H1 (cell line): ENCODE measurements at regions not wholly inside any gene's neighbourhood (a gene's known extent, or its start where the extent isn't known, plus 50 kb on each side); places are given as distances from the start of the nearest gene placed in this dataset.

ENCODE experiments used
- CTCF ChIA-PET: fragments of 300-600 bp; sonication (Branson Sonifier 250); formaldehyde crosslinking; loops from one replicate; lab custom pipeline; 2021; ENCODE audit not compliant: partially characterized antibody; lab: Charles Lee
- POLR2A ChIA-PET: fragments of 300-600 bp; sonication (Branson Sonifier 250); formaldehyde crosslinking; loops from one replicate; lab custom pipeline; 2021; ENCODE audit warnings: inconsistent platforms; ENCODE audit not compliant: partially characterized antibody; lab: Charles Lee
- DNase-seq, 2 experiments: peaks; one replicate each; pipeline versions ENCODE4 v3.0.0 to v3.0.0-alpha.2; 2010 to 2022; ENCODE audit warnings: low spot score in 2 of 2, low read depth in 1 of 2, mixed read lengths in 1 of 2
- FAIRE-seq: peaks from 2 replicates; lab custom pipeline; 2011; peaks lifted over from hg19 to GRCh38; lab: Jason Lieb, UNC
- H2AFZ ChIP-seq: 2 replicates; pipeline ENCODE4 v1.8.1; 2012; ENCODE audit warnings: low read length, inconsistent platforms
- H2AK5ac ChIP-seq: 2 replicates; pipeline ENCODE4 v1.6.1; 2013; ENCODE audit warnings: low read depth, low read length
- H2BK120ac ChIP-seq: replicated peaks from 2 replicates; pipeline ENCODE3; 2013; ENCODE audit warnings: low read depth, low read length, inconsistent platforms
- H2BK12ac ChIP-seq: 2 replicates; pipeline ENCODE4 v1.6.1; 2013; ENCODE audit warnings: low read depth, low read length
- H2BK15ac ChIP-seq: 2 replicates; pipeline ENCODE4 v1.6.1; 2013; ENCODE audit warnings: low read length
- H2BK20ac ChIP-seq: 2 replicates; pipeline ENCODE4 v1.6.1; 2013; ENCODE audit warnings: low read length
- H2BK5ac ChIP-seq: 2 replicates; pipeline ENCODE4 v1.6.1; 2013; ENCODE audit warnings: low read depth, low read length
- H3K14ac ChIP-seq: 2 replicates; pipeline ENCODE4 v1.6.1; 2013; ENCODE audit warnings: inconsistent platforms; ENCODE audit not compliant: insufficient read length
- H3K18ac ChIP-seq: 2 replicates; pipeline ENCODE4 v1.6.1; 2013; ENCODE audit warnings: low read length; ENCODE audit errors: extremely low read depth
- H3K23ac ChIP-seq: 2 replicates; pipeline ENCODE4 v1.6.1; 2013; ENCODE audit warnings: inconsistent platforms; ENCODE audit not compliant: insufficient read length
- H3K23me2 ChIP-seq: 2 replicates; pipeline ENCODE4 v1.6.1; 2013; ENCODE audit warnings: low read depth, low read length
- H3K27ac ChIP-seq: 2 replicates; pipeline ENCODE4 v1.6.1; 2011; ENCODE audit warnings: low read depth, low read length, inconsistent platforms
- H3K27me3 ChIP-seq, 4 experiments: replicated peaks in 1 of 4; 1 replicate in 1 of 4; 2 replicates in 3 of 4; pipeline versions ENCODE4 v1.6.1 to v1.8.1; 2011 to 2013; ENCODE audit warnings: low read length in 3 of 4, mild to moderate bottlenecking in 3 of 4, inconsistent platforms in 2 of 4, mixed read lengths in 2 of 4, moderate library complexity in 1 of 4; ENCODE audit not compliant: control insufficient read depth in 3 of 4, insufficient read depth in 3 of 4; ENCODE audit errors: extremely low read depth in 1 of 4
- H3K36me3 ChIP-seq, 4 experiments: 2 replicates each; pipeline versions ENCODE4 v1.6.1 to v1.8.1; 2011 to 2013; ENCODE audit warnings: mild to moderate bottlenecking in 4 of 4, low read length in 3 of 4, moderate library complexity in 2 of 4, control low read depth in 1 of 4, inconsistent platforms in 1 of 4; ENCODE audit not compliant: insufficient read depth in 4 of 4, control insufficient read depth in 2 of 4
- H3K4ac ChIP-seq: replicated peaks from 2 replicates; pipeline ENCODE3; 2013; ENCODE audit warnings: low read length, low read depth, mixed read lengths, inconsistent platforms; ENCODE audit not compliant: insufficient read length
- H3K4me1 ChIP-seq, 4 experiments: replicated peaks in 1 of 4; 1 replicate in 1 of 4; 2 replicates in 3 of 4; pipeline versions ENCODE4 v1.6.1 to v1.8.1; 2011 to 2013; ENCODE audit warnings: low read length in 3 of 4, inconsistent platforms in 2 of 4, mixed read lengths in 1 of 4; ENCODE audit not compliant: insufficient read depth in 4 of 4, control insufficient read depth in 3 of 4
- H3K4me2 ChIP-seq, 2 experiments: 2 replicates each; pipeline versions ENCODE4 v1.6.1 to v1.8.1; 2011 to 2013; ENCODE audit warnings: low read depth in 2 of 2, low read length in 2 of 2, control low read depth in 1 of 2, inconsistent platforms in 1 of 2, mild to moderate bottlenecking in 1 of 2; ENCODE audit not compliant: insufficient read depth in 1 of 2
- H3K4me3 ChIP-seq, 4 experiments: fragments of 200-600, 300-600 bp in 1 of 4; sonication (generic), shearing (Covaris generic), sonication (Bioruptor Twin) in 1 of 4; 2 replicates each; pipeline versions ENCODE4 v1.5.1 to v1.8.1; 2011 to 2016; ENCODE audit warnings: low read length in 4 of 4, low read depth in 3 of 4, control low read depth in 2 of 4, inconsistent platforms in 2 of 4, mild to moderate bottlenecking in 2 of 4, mixed read lengths in 1 of 4, moderate library complexity in 1 of 4; ENCODE audit not compliant: insufficient read depth in 2 of 4; ENCODE audit errors: extremely low read depth in 1 of 4
- H3K56ac ChIP-seq: replicated peaks from 2 replicates; pipeline ENCODE3; 2013; ENCODE audit warnings: low read depth, mild to moderate bottlenecking, mixed read lengths, low read length, inconsistent platforms; ENCODE audit not compliant: insufficient read length
- H3K79me1 ChIP-seq: 2 replicates; pipeline ENCODE4 v1.6.1; 2013; ENCODE audit warnings: low read depth, low read length, control low read depth
- H3K79me2 ChIP-seq, 2 experiments: 2 replicates each; pipeline versions ENCODE4 v1.6.1 to v1.8.1; 2012 to 2013; ENCODE audit warnings: low read length in 2 of 2, mild to moderate bottlenecking in 2 of 2, inconsistent platforms in 1 of 2; ENCODE audit not compliant: insufficient read depth in 2 of 2, control insufficient read depth in 1 of 2
- H3K9ac ChIP-seq, 4 experiments: replicated peaks in 1 of 4; 1 replicate in 1 of 4; 2 replicates in 3 of 4; pipeline versions ENCODE4 v1.6.1 to v1.8.1; 2011 to 2013; ENCODE audit warnings: low read depth in 3 of 4, low read length in 3 of 4, control low read depth in 2 of 4, mild to moderate bottlenecking in 2 of 4, moderate library complexity in 2 of 4, inconsistent platforms in 1 of 4; ENCODE audit errors: extremely low read depth in 1 of 4
- H3K9me3 ChIP-seq, 2 experiments: 2 replicates each; pipeline versions ENCODE4 v1.6.1 to v1.8.1; 2012 to 2013; ENCODE audit warnings: mild to moderate bottlenecking in 2 of 2, moderate library complexity in 2 of 2, control low read depth in 1 of 2, inconsistent platforms in 1 of 2, low read depth in 1 of 2, low read length in 1 of 2, mixed read lengths in 1 of 2; ENCODE audit not compliant: insufficient read depth in 2 of 2
- H4K20me1 ChIP-seq, 2 experiments: replicated peaks in 1 of 2; 2 replicates each; pipeline versions ENCODE3 to v1.8.1; 2011 to 2013; ENCODE audit warnings: inconsistent platforms in 2 of 2, low read length in 2 of 2, mild to moderate bottlenecking in 1 of 2; ENCODE audit not compliant: insufficient read depth in 2 of 2, control insufficient read depth in 1 of 2
- H4K5ac ChIP-seq: 2 replicates; pipeline ENCODE4 v1.6.1; 2013; ENCODE audit warnings: low read length, low read depth, mixed read lengths, inconsistent platforms; ENCODE audit not compliant: insufficient read length
- H4K8ac ChIP-seq: 2 replicates; pipeline ENCODE4 v1.8.0; 2013; ENCODE audit warnings: mild to moderate bottlenecking, moderate library complexity, low read length, inconsistent platforms; ENCODE audit not compliant: insufficient read depth; ENCODE audit errors: extremely low read depth
- H4K91ac ChIP-seq: replicated peaks from 2 replicates; pipeline ENCODE3; 2013; ENCODE audit warnings: low read length, mixed read lengths, inconsistent platforms; ENCODE audit not compliant: insufficient read length
- E2F6 ChIP-seq: IDR thresholded peaks from 2 replicates; pipeline ENCODE4 v1.6.1; 2012; ENCODE audit warnings: inconsistent platforms
- HDAC2 ChIP-seq, 2 experiments: fragments of 300-600 bp in 1 of 2; sonication (generic) in 1 of 2; IDR thresholded peaks; 2 replicates each; pipeline ENCODE4 v1.6.1; 2011 to 2012; ENCODE audit warnings: low read depth in 2 of 2, low read length in 2 of 2, mild to moderate bottlenecking in 2 of 2, moderate library complexity in 2 of 2, borderline replicate concordance in 1 of 2, inconsistent platforms in 1 of 2
- YY1 ChIP-seq: IDR thresholded peaks from 2 replicates; pipeline ENCODE4 v1.6.1; 2011; ENCODE audit warnings: low read depth, mild to moderate bottlenecking, low read length
- WGBS, 2 experiments: shearing (Covaris generic) in 1 of 2; methylation state at CpG; one replicate each; pipeline versions ENCODE4 v1.1.6 to v1.1.7; 2013 to 2015; ENCODE audit warnings: low lambda C conversion rate in 2 of 2, mixed read lengths in 2 of 2, inconsistent platforms in 1 of 2, low coverage in 1 of 2, missing lambda C conversion rate in 1 of 2; ENCODE audit not compliant: insufficient replicate concordance in 2 of 2, insufficient coverage in 1 of 2, insufficient read length in 1 of 2; ENCODE audit errors: extremely low coverage in 1 of 2, missing lambda C conversion rate in 1 of 2; 5-methylcytosine and 5-hydroxymethylcytosine counted together

- Histone ChIP-seq H3K18ac (no peak overlapping the region), H3K4me2 (no peak overlapping the region), H3K36me3 (no peaks in the 10 kb centered on the region), H3K27ac (no peak overlapping the region), H3K79me2 (no peaks in the 10 kb centered on the region), H4K5ac (no peak overlapping the region), H3K27me3 (no peaks in the 10 kb centered on the region), H2BK5ac (no peak overlapping the region), H2AK5ac (no peak overlapping the region), H3K14ac (no peak overlapping the region), H4K91ac (no peak overlapping the region), H3K4me1 (no peaks in the 10 kb centered on the region), H3K79me1 (no peaks in the 10 kb centered on the region), H3K4ac (no peak overlapping the region), H4K20me1 (no peaks in the 10 kb centered on the region), H3K9ac (no peak overlapping the region), H4K8ac (no peak overlapping the region), H2BK15ac (no peak overlapping the region), H3K4me3 (no peak overlapping the region), H3K23ac (no peak overlapping the region), H2AFZ (no peak overlapping the region), H3K9me3 (no peaks in the 10 kb centered on the region), H2BK12ac (no peak overlapping the region), H3K56ac (no peak overlapping the region), H2BK120ac (no peak overlapping the region), H3K23me2 (no peaks in the 10 kb centered on the region), H2BK20ac (no peak overlapping the region)
- WGBS, 2 experiments: 92% methylated on average over 3 of the region's 3 CpGs; no CpG with 5 or more reads in 1 of the 2 experiments
- ChIA-PET CTCF (interaction anchor here (0.9 to 1.3 kb wide), 3 partner anchors 10 to 30 kb away, joined by 3 to 4 read pairs (median 3); no protein-coding TSS in a partner anchor), POLR2A (no interaction called here)
- FAIRE-seq (no peak), DNase-seq (no peak)
- no peak for TF ChIP-seq YY1
- no peak for TF ChIP-seq E2F6
- no peak for TF ChIP-seq HDAC2 (IDR thresholded peaks at IDR 0.05; ENCODE audit: borderline replicate concordance in 1 of 2, low read depth in 2 of 2, low read length in 2 of 2)
Measured at GRCh38 chr13:50463719-50464118, 379.8 kb downstream of the DLEU7 start.
